A549 (cell line): ENCODE measurements at regions not wholly inside any gene's neighbourhood (a gene's known extent, or its start where the extent isn't known, plus 50 kb on each side); places are given as distances from the start of the nearest gene placed in this dataset.

ENCODE experiments used
- CBX8 ChIP-seq: fragments of 200-600 bp; sonication (generic); IDR thresholded peaks from 2 replicates; pipeline ENCODE4 v1.6.1; 2016
- CTCF ChIP-seq: fragments of >200 bp; sonication (Bioruptor Twin); formaldehyde crosslinking; IDR thresholded peaks from 3 replicates; pipeline ENCODE4 v1.5.1; 2016
- MYC ChIP-seq: IDR thresholded peaks from 2 replicates; pipeline ENCODE4 v1.6.1; 2012; ENCODE audit warnings: mild to moderate bottlenecking, inconsistent platforms, low read length, improper control_type of control experiment, borderline replicate concordance

DNA sequence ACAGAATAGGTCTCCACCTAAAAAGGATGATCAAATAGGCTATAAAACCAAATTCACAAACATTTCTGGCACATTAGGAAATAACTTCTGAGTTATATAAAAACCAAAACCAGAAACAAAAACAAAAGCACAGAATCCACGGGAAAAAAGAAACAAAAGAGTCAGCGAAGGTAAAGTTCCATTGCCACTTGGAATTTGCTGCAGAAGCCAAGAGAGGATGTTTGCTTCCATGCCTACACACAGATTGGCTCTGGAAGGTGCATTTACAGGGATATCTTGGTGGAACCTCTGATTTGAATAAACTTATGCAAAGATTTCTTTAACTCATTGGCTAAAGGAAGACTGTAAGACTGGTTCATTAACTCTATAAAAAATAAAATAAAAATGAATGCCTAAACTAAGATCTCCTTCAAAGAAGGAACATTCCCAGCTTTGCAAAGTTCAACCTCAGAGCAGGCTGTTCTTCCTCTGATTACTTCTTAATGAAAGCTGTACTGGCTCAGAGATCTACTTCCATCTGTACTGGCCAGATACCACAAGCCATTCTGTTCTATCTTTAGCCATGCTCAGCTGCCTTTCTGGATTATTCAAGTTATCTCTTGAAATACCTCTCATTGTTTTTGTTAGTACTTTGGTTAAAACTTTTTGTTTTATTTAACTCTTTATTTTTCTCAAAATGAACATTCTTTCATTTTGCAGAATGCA lies 537.5 kb upstream of the CCDC54 start:
- TF ChIP-seq CTCF = no peak
- TF ChIP-seq MYC = no peak
- no peak for TF ChIP-seq CBX8
